IMR-90 (cell line): ENCODE measurements at regions not wholly inside any gene's neighbourhood (a gene's known extent, or its start where the extent isn't known, plus 50 kb on each side); places are given as distances from the start of the nearest gene placed in this dataset.

Experiments
- ATAC-seq: fragments of 200-7000 bp; cut with Tn5 transposase; 2 replicates; pipeline ENCODE4 v1.9.1; 2020; ENCODE audit warnings: low read depth, mild to moderate bottlenecking, moderate library complexity
- BruUV-seq: library from RNA; stranded (reverse); fragments of 400-500 nt; replicated peaks from 2 replicates; lab custom pipeline; 2021; lab: Mats Ljungman, UMichigan
- CTCF ChIA-PET: fragments of 300-600 bp; formaldehyde crosslinking; extraction: SDS; loops from one replicate; lab custom pipeline; 2021; ENCODE audit warnings: antibody characterized with exemption; lab: Yijun Ruan, JAX
- POLR2A ChIA-PET: fragments of 300-600 bp; sonication (Branson Sonifier 250); formaldehyde crosslinking; loops from one replicate; lab custom pipeline; 2022; ENCODE audit warnings: antibody characterized with exemption; ENCODE audit not compliant: unreplicated experiment; lab: Charles Lee
- DNase-seq: peaks from one replicate; pipeline ENCODE4 v3.0.0; 2013
- H2AFZ ChIP-seq: replicated peaks from 2 replicates; pipeline ENCODE3; 2013; ENCODE audit warnings: low read length, mild to moderate bottlenecking; ENCODE audit not compliant: poor library complexity
- H2AK5ac ChIP-seq: 2 replicates; pipeline ENCODE4 v1.6.1; 2013; ENCODE audit warnings: low read depth, low read length, inconsistent platforms
- H2AK9ac ChIP-seq: replicated peaks from 2 replicates; pipeline ENCODE3; 2013; ENCODE audit warnings: mild to moderate bottlenecking, low read depth, low read length, moderate library complexity; ENCODE audit not compliant: poor library complexity
- H2BK120ac ChIP-seq: 2 replicates; pipeline ENCODE4 v1.6.1; 2013; ENCODE audit warnings: low read depth, low read length, inconsistent platforms
- H2BK15ac ChIP-seq: 3 replicates; pipeline ENCODE4 v1.6.1; 2013; ENCODE audit warnings: low read depth, low read length, inconsistent platforms
- H2BK20ac ChIP-seq: 2 replicates; pipeline ENCODE4 v1.6.1; 2013; ENCODE audit warnings: low read depth, mild to moderate bottlenecking, inconsistent platforms, low read length, moderate library complexity
- H2BK5ac ChIP-seq: 2 replicates; pipeline ENCODE4 v1.6.1; 2013; ENCODE audit warnings: mild to moderate bottlenecking, low read depth, low read length, inconsistent platforms; ENCODE audit not compliant: poor library complexity, severe bottlenecking
- H3K14ac ChIP-seq: replicated peaks from 2 replicates; pipeline ENCODE4 v1.6.1; 2013; ENCODE audit warnings: low read depth, low read length, inconsistent platforms
- H3K18ac ChIP-seq: 2 replicates; pipeline ENCODE4 v1.6.1; 2013; ENCODE audit warnings: low read depth, low read length, control low read depth
- H3K23ac ChIP-seq: 2 replicates; pipeline ENCODE4 v1.6.1; 2013; ENCODE audit warnings: low read depth, low read length, inconsistent platforms
- H3K27ac ChIP-seq: 2 replicates; pipeline ENCODE4 v1.5.1; 2013; ENCODE audit warnings: mild to moderate bottlenecking, control low read depth, low read length; ENCODE audit not compliant: insufficient read depth
- H3K27me3 ChIP-seq: 2 replicates; pipeline ENCODE4 v1.6.1; 2013; ENCODE audit warnings: low read length; ENCODE audit not compliant: control insufficient read depth, insufficient read depth
- H3K36me3 ChIP-seq: 2 replicates; pipeline ENCODE4 v1.6.1; 2013; ENCODE audit warnings: low read length, mixed read lengths; ENCODE audit not compliant: control insufficient read depth, insufficient read depth
- H3K4ac ChIP-seq: 2 replicates; pipeline ENCODE4 v1.6.1; 2013; ENCODE audit warnings: low read depth, low read length, inconsistent platforms
- H3K4me1 ChIP-seq: 2 replicates; pipeline ENCODE4 v1.6.1; 2013; ENCODE audit warnings: low read length, mixed read lengths; ENCODE audit not compliant: control insufficient read depth, insufficient read depth
- H3K4me2 ChIP-seq: 2 replicates; pipeline ENCODE4 v1.6.1; 2013; ENCODE audit warnings: low read depth, mild to moderate bottlenecking, control low read depth, low read length, moderate library complexity
- H3K4me3 ChIP-seq: 2 replicates; pipeline ENCODE4 v1.5.1; 2013; ENCODE audit warnings: low read depth, mild to moderate bottlenecking, control low read depth, low read length, moderate library complexity; ENCODE audit not compliant: insufficient read depth
- H3K56ac ChIP-seq: 2 replicates; pipeline ENCODE4 v1.6.1; 2013; ENCODE audit warnings: low read length, inconsistent platforms; ENCODE audit not compliant: insufficient read depth; ENCODE audit errors: extremely low read depth
- H3K79me1 ChIP-seq, 2 experiments: 2 replicates each; pipeline ENCODE4 v1.6.1; 2013; ENCODE audit warnings: low read length in 2 of 2, inconsistent platforms in 1 of 2, low read depth in 1 of 2
- H3K9ac ChIP-seq: 2 replicates; pipeline ENCODE4 v1.6.1; 2013; ENCODE audit warnings: low read depth, low read length, control low read depth
- H3K9me1 ChIP-seq: 2 replicates; pipeline ENCODE4 v1.6.1; 2013; ENCODE audit warnings: low read length, inconsistent platforms; ENCODE audit not compliant: insufficient read depth
- H3K9me3 ChIP-seq: 2 replicates; pipeline ENCODE4 v1.6.1; 2013; ENCODE audit warnings: low read length; ENCODE audit not compliant: control insufficient read depth, insufficient read depth
- H4K20me1 ChIP-seq: 2 replicates; pipeline ENCODE4 v1.6.1; 2013; ENCODE audit warnings: low read length, inconsistent platforms; ENCODE audit not compliant: insufficient read depth
- H4K5ac ChIP-seq: 2 replicates; pipeline ENCODE4 v1.6.1; 2013; ENCODE audit warnings: mild to moderate bottlenecking, low read depth, low read length, control low read depth
- H4K8ac ChIP-seq, 2 experiments: 2 replicates each; pipeline ENCODE4 v1.6.1; 2013; ENCODE audit warnings: low read depth in 2 of 2, low read length in 2 of 2, control low read depth in 1 of 2, inconsistent platforms in 1 of 2
- H4K91ac ChIP-seq: 2 replicates; pipeline ENCODE4 v1.6.1; 2013; ENCODE audit warnings: low read depth, low read length, inconsistent platforms; ENCODE audit not compliant: insufficient read depth
- BHLHE40 ChIP-seq: fragments of 150-350 bp; IDR thresholded peaks from 2 replicates; pipeline ENCODE4 v1.6.1; 2016; ENCODE audit warnings: mild to moderate bottlenecking, low read depth, low read length
- CEBPB ChIP-seq: IDR thresholded peaks from 2 replicates; pipeline ENCODE4 v1.6.1; 2012; ENCODE audit warnings: low read depth, low read length, improper control_type of control experiment
- CHD1 ChIP-seq: IDR thresholded peaks from 2 replicates; pipeline ENCODE4 v1.6.1; 2012; ENCODE audit warnings: low read depth, low read length, improper control_type of control experiment
- FOS ChIP-seq: fragments of 150-350 bp; IDR thresholded peaks from 2 replicates; pipeline ENCODE4 v1.6.1; 2016; ENCODE audit warnings: low read depth, low read length
- MAFK ChIP-seq: IDR thresholded peaks from 2 replicates; pipeline ENCODE4 v1.6.1; 2012; ENCODE audit warnings: low read depth, low read length, improper control_type of control experiment
- MAZ ChIP-seq: IDR thresholded peaks from 2 replicates; pipeline ENCODE4 v1.6.1; 2012; ENCODE audit warnings: low read depth, mild to moderate bottlenecking, low read length, improper control_type of control experiment, moderate library complexity, borderline replicate concordance
- MXI1 ChIP-seq: IDR thresholded peaks from 2 replicates; pipeline ENCODE4 v1.6.1; 2012; ENCODE audit warnings: low read depth, mild to moderate bottlenecking, low read length, moderate library complexity, borderline replicate concordance
- NFE2L2 ChIP-seq: fragments of 150-350 bp; IDR thresholded peaks from 2 replicates; pipeline ENCODE4 v1.6.1; 2016; ENCODE audit warnings: low read depth, mild to moderate bottlenecking, low read length
- POLR2A ChIP-seq: IDR thresholded peaks from 2 replicates; pipeline ENCODE4 v1.6.1; 2012; ENCODE audit warnings: mild to moderate bottlenecking, low read depth, low read length
- RAD21 ChIP-seq: IDR thresholded peaks from 2 replicates; pipeline ENCODE4 v1.6.1; 2012; ENCODE audit warnings: low read length, improper control_type of control experiment
- RCOR1 ChIP-seq: IDR thresholded peaks from 2 replicates; pipeline ENCODE4 v1.6.1; 2012; ENCODE audit warnings: mild to moderate bottlenecking, low read length, improper control_type of control experiment; ENCODE audit not compliant: insufficient replicate concordance
- RFX5 ChIP-seq: IDR thresholded peaks from 2 replicates; pipeline ENCODE4 v1.8.0; 2012; ENCODE audit warnings: low read depth, mild to moderate bottlenecking, low read length, moderate library complexity
- SMC3 ChIP-seq: fragments of 150-350 bp; IDR thresholded peaks from 2 replicates; pipeline ENCODE4 v1.6.1; 2016; ENCODE audit warnings: low read depth, mild to moderate bottlenecking, antibody characterized with exemption, low read length, moderate library complexity
- WGBS, 2 experiments: methylation state at CpG; one replicate each; pipeline versions ENCODE4 v1.1.5 to v1.1.7; 2013; ENCODE audit warnings: missing lambda C conversion rate in 2 of 2; ENCODE audit not compliant: insufficient read length in 1 of 2; ENCODE audit errors: extremely low coverage in 2 of 2; 5-methylcytosine and 5-hydroxymethylcytosine counted together
- dilution Hi-C: fragments of 300-500 bp; cut with HindIII; formaldehyde crosslinking; loops from one replicate; pipeline ENCODE4 v1.14.3; 2018; ENCODE audit warnings: low sequenced_read_pairs; ENCODE audit not compliant: unreplicated experiment
- in situ Hi-C: fragments of 300-500 bp; cut with MboI; formaldehyde crosslinking; loops from 3 replicates; pipeline ENCODE4 v1.14.3; 2019; ENCODE audit warnings: low sequenced_read_pairs, inconsistent platforms, mixed read lengths
- intact Hi-C: fragments of 100-400 bp; cut with micrococcal nuclease; formaldehyde crosslinking; loops from 2 replicates; pipeline ENCODE4 v1.10.0; 2022
- TF ChIP-seq, protein P1 (sequence below): conservative IDR thresholded peaks from 2 replicates; pipeline ENCODE4 v1.5.1; 2012; ENCODE audit warnings: mild to moderate bottlenecking, low read depth, low read length, improper control_type of control experiment
- TF ChIP-seq, protein P2 (sequence below): fragments of 150-350 bp; IDR thresholded peaks from 2 replicates; pipeline ENCODE4 v1.6.1; 2016; ENCODE audit warnings: low read depth, mild to moderate bottlenecking, low read length, moderate library complexity, borderline replicate concordance
- TF ChIP-seq, protein P3 (sequence below): fragments of 150-350 bp; IDR thresholded peaks from 2 replicates; pipeline ENCODE4 v1.6.1; 2017; ENCODE audit warnings: mild to moderate bottlenecking, antibody characterized with exemption, low read length, low read depth

DNA sequence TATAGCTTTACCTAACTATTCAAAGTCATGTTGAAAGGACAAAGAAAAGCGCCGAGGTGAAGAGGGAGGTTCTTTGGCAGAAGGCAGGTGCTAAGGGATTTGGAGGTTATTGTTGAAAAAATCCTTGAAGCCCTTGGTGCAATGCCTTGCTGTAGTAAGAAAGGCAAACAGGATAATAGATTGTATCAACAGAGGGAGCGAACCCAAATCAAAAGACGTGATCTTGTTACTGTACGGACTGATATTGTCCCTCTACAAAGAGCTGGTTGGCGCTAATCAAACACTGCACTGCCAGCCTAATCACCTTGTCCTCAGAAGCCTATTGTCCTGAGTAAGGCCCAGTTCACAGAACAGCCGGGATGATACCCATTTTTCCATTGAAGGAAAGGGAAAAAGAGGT is 182.9 kb downstream of the ZIC3 start:
- Histone ChIP-seq H3K9me3 (no peaks in the 10 kb centered on the region), H4K8ac (no peak overlapping the region), H2BK20ac (no peak overlapping the region), H3K23ac (no peak overlapping the region), H3K27ac (no peak overlapping the region), H4K20me1 (no peaks in the 10 kb centered on the region), H2BK120ac (no peak overlapping the region), H4K91ac (no peak overlapping the region), H3K27me3 (no peaks in the 10 kb centered on the region), H3K9me1 (no peaks in the 10 kb centered on the region), H3K36me3 (no peaks in the 10 kb centered on the region), H3K56ac (no peak overlapping the region), H2AFZ (no peak overlapping the region), H3K18ac (no peak overlapping the region), H4K5ac (no peak overlapping the region), H3K9ac (no peak overlapping the region), H3K4me3 (no peak overlapping the region), H2BK5ac (no peak overlapping the region), H3K79me1 (no peaks in the 10 kb centered on the region), H3K4me1 (no peaks in the 10 kb centered on the region), H3K14ac (no peak overlapping the region), H2BK15ac (no peak overlapping the region), H3K4ac (no peak overlapping the region), H2AK9ac (no peak overlapping the region), H3K4me2 (no peak overlapping the region), H2AK5ac (no peak overlapping the region)
- TF ChIP-seq MAZ, result no peak
- TF ChIP-seq POLR2A, result no peak
- TF ChIP-seq BHLHE40, result no peak
- TF ChIP-seq, protein P1, sequence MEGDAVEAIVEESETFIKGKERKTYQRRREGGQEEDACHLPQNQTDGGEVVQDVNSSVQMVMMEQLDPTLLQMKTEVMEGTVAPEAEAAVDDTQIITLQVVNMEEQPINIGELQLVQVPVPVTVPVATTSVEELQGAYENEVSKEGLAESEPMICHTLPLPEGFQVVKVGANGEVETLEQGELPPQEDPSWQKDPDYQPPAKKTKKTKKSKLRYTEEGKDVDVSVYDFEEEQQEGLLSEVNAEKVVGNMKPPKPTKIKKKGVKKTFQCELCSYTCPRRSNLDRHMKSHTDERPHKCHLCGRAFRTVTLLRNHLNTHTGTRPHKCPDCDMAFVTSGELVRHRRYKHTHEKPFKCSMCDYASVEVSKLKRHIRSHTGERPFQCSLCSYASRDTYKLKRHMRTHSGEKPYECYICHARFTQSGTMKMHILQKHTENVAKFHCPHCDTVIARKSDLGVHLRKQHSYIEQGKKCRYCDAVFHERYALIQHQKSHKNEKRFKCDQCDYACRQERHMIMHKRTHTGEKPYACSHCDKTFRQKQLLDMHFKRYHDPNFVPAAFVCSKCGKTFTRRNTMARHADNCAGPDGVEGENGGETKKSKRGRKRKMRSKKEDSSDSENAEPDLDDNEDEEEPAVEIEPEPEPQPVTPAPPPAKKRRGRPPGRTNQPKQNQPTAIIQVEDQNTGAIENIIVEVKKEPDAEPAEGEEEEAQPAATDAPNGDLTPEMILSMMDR, result no peak
- no peak for TF ChIP-seq MAFK
- no peak for TF ChIP-seq RCOR1
- TF ChIP-seq, protein P2, sequence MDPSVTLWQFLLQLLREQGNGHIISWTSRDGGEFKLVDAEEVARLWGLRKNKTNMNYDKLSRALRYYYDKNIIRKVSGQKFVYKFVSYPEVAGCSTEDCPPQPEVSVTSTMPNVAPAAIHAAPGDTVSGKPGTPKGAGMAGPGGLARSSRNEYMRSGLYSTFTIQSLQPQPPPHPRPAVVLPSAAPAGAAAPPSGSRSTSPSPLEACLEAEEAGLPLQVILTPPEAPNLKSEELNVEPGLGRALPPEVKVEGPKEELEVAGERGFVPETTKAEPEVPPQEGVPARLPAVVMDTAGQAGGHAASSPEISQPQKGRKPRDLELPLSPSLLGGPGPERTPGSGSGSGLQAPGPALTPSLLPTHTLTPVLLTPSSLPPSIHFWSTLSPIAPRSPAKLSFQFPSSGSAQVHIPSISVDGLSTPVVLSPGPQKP, result no peak
- TF ChIP-seq, protein P3, sequence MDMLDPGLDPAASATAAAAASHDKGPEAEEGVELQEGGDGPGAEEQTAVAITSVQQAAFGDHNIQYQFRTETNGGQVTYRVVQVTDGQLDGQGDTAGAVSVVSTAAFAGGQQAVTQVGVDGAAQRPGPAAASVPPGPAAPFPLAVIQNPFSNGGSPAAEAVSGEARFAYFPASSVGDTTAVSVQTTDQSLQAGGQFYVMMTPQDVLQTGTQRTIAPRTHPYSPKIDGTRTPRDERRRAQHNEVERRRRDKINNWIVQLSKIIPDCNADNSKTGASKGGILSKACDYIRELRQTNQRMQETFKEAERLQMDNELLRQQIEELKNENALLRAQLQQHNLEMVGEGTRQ, result no peak
- no peak for TF ChIP-seq SMC3
- TF ChIP-seq CEBPB, result no peak
- no peak for TF ChIP-seq RFX5
- no peak for TF ChIP-seq CHD1
- TF ChIP-seq FOS, result no peak
- no peak for TF ChIP-seq NFE2L2
- no peak for TF ChIP-seq RAD21
- TF ChIP-seq MXI1, result no peak
- no TSS peak for BruUV-seq
- DNase-seq (no peak), ATAC-seq (no peak)
- in situ Hi-C loops, result no loop called here
- POLR2A ChIA-PET, result no interaction called here
- intact Hi-C loops, result no loop called here
- dilution Hi-C loops, result no loop called here
- 22% methylated on average over 3 of the region's 7 CpGs; no CpG with 5 or more reads in 1 of the 2 experiments for WGBS, 2 experiments
- CTCF ChIA-PET, result no interaction called here
